ENCODE measurements at regions not wholly inside any gene's neighbourhood (a gene's known extent, or its start where the extent isn't known, plus 50 kb on each side); places are given as distances from the start of the nearest gene placed in this dataset.

DNA sequence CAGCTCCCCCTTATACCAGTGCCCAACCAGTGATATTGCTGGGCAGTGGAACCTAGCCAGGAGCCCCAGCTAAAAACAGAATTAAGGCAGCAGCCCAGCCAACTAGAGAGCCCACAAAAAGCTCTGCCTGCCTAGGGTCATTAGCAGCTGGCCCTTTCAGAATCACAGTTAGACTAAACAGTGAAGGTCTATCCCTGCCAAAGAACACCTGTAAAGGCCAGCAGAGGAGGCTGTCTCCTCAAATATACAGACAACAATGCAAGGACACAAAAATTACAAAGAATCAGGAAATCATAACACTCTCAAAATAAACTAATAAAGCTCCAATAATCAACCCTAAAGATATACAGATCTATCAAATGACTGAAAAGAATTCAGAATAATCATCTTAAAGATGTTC, 77.8 kb upstream of the HTR1E start:
- Histone ChIP-seq H3K36me3 (ENCODE audit: insufficient read depth, low read length) (no peaks in the 10 kb centered on the region), H4K20me1 (ENCODE audit: insufficient read depth, low read length) (no peaks in the 10 kb centered on the region), H3K9me3 (ENCODE audit: low read length) (no peaks in the 10 kb centered on the region), H3K9me2 (ENCODE audit: insufficient read depth, low read length) (no peaks in the 10 kb centered on the region), H3K27ac (ENCODE audit: low read depth, low read length, poor library complexity, severe bottlenecking) (no peak overlapping the region), H3K4me3 (ENCODE audit: low read depth, low read length, poor library complexity, severe bottlenecking) (no peak overlapping the region), H3K79me2 (ENCODE audit: insufficient read depth, low read depth, low read length) (no peaks in the 10 kb centered on the region), H3K4me2 (ENCODE audit: low read length) (no peak overlapping the region), H3K4me1 (ENCODE audit: insufficient read depth, low read length, poor library complexity, severe bottlenecking) (no peaks in the 10 kb centered on the region), H2AFZ (ENCODE audit: low read length) (no peak overlapping the region)
- ChIA-PET CTCF (ENCODE audit: unreplicated experiment) (no interaction called here), POLR2A (no interaction called here)
- intact Hi-C loops (cut with micrococcal nuclease; ENCODE audit: unreplicated experiment), result loop anchor here (10.0 kb wide), 1 partner anchor 165 kb away; no protein-coding TSS in a partner anchor
- TF ChIP-seq EZH2phosphoT487 (IDR thresholded peaks at IDR 0.05; ENCODE audit: borderline replicate concordance, low read depth, low read length) (no peak), CTCF (conservative IDR thresholded peaks at IDR 0.05; ENCODE audit: low read length) (0 out of 2 replicates have a peak, but pooled peaks have one; percentile 17)
- no TSS peak for BruUV-seq (replicated peaks)
- no peak for DNase-seq (ENCODE audit: low spot score)

GRCh38 chr6:86858970-86859369, 78.4 kb upstream of the HTR1E start:
- Histone ChIP-seq H3K27ac (ENCODE audit: low read depth, low read length, poor library complexity, severe bottlenecking) (no peak overlapping the region), H3K4me1 (ENCODE audit: insufficient read depth, low read length, poor library complexity, severe bottlenecking) (no peaks in the 10 kb centered on the region), H3K4me3 (ENCODE audit: low read depth, low read length, poor library complexity, severe bottlenecking) (no peak overlapping the region), H4K20me1 (ENCODE audit: insufficient read depth, low read length) (no peaks in the 10 kb centered on the region), H2AFZ (ENCODE audit: low read length) (no peak overlapping the region), H3K36me3 (ENCODE audit: insufficient read depth, low read length) (no peaks in the 10 kb centered on the region), H3K4me2 (ENCODE audit: low read length) (no peak overlapping the region), H3K79me2 (ENCODE audit: insufficient read depth, low read depth, low read length) (no peaks in the 10 kb centered on the region), H3K9me2 (ENCODE audit: insufficient read depth, low read length) (no peaks in the 10 kb centered on the region), H3K9me3 (ENCODE audit: low read length) (no peaks in the 10 kb centered on the region)
- CTCF ChIA-PET (ENCODE audit: unreplicated experiment), result no interaction called here
- POLR2A ChIA-PET, result no interaction called here
- intact Hi-C loops (cut with micrococcal nuclease; ENCODE audit: unreplicated experiment), result loop anchor here (10.0 kb wide), 1 partner anchor 166 kb away; no protein-coding TSS in a partner anchor
- BruUV-seq (replicated peaks), result no TSS peak
- TF ChIP-seq EZH2phosphoT487 (IDR thresholded peaks at IDR 0.05; ENCODE audit: borderline replicate concordance, low read depth, low read length), result no peak
- no peak for TF ChIP-seq CTCF (conservative IDR thresholded peaks at IDR 0.05; ENCODE audit: low read length)
- DNase-seq (ENCODE audit: low spot score), result no peak

- no peaks in the 10 kb centered on the region for H3K79me2 ChIP-seq (ENCODE audit: insufficient read depth, low read depth, low read length)
- no TSS peak for BruUV-seq (replicated peaks)
- no peaks in the 10 kb centered on the region for H4K20me1 ChIP-seq (ENCODE audit: insufficient read depth, low read length)
- H3K27ac ChIP-seq (ENCODE audit: low read depth, low read length, poor library complexity, severe bottlenecking), result no peak overlapping the region
- TF ChIP-seq CTCF (conservative IDR thresholded peaks at IDR 0.05; ENCODE audit: low read length), result no peak
- no peak for TF ChIP-seq EZH2phosphoT487 (IDR thresholded peaks at IDR 0.05; ENCODE audit: borderline replicate concordance, low read depth, low read length)
- DNase-seq (ENCODE audit: low spot score), result no peak
- no peak overlapping the region for H3K4me2 ChIP-seq (ENCODE audit: low read length)
- intact Hi-C loops (cut with micrococcal nuclease; ENCODE audit: unreplicated experiment), result loop anchor here (2.0 to 10.0 kb wide), 2 partner anchors 167 to 935 kb away; no protein-coding TSS in a partner anchor
- CTCF ChIA-PET (ENCODE audit: unreplicated experiment), result no interaction called here
- H2AFZ ChIP-seq (ENCODE audit: low read length), result no peak overlapping the region
- H3K36me3 ChIP-seq (ENCODE audit: insufficient read depth, low read length), result no peaks in the 10 kb centered on the region
- no peaks in the 10 kb centered on the region for H3K9me2 ChIP-seq (ENCODE audit: insufficient read depth, low read length)
- H3K4me3 ChIP-seq (ENCODE audit: low read depth, low read length, poor library complexity, severe bottlenecking), result no peak overlapping the region
- POLR2A ChIA-PET, result no interaction called here
- no peaks in the 10 kb centered on the region for H3K4me1 ChIP-seq (ENCODE audit: insufficient read depth, low read length, poor library complexity, severe bottlenecking)
- H3K9me3 ChIP-seq (ENCODE audit: low read length), result no peaks in the 10 kb centered on the region
These were observed 79.5 kb upstream of the HTR1E start for GRCh38 chr6:86857783-86858182.

Data from OCI-LY7 (cell line).